ENCODE measurements at regions not wholly inside any gene's neighbourhood (a gene's known extent, or its start where the extent isn't known, plus 50 kb on each side); places are given as distances from the start of the nearest gene placed in this dataset.

DNA sequence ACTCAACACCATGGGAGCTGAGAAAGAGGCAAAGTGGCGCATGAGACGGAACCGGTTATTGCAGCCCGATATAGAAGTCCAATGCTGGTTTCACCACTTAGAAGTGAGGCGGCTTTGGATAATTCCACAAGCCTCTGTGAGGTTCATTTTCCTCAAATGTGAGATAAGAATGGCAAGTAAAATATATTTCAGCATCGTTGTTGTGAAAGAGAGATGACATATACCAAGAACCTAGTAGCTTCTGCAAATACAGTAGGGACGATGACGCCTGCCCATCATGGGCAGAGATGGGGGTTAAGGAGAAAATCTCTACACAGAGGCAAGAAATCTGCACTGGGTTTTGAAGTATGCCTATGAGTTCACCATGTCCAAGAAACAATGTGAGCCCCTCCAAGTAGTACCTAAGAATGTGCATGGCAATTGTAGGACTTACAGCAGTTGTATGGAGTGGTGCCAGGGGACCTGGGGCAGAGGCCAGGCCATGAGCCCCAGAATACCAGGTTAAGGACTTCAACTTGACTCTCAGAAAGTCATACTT is 352.0 kb downstream of the RNF144A start:
- FAIRE-seq = no peak

DNA sequence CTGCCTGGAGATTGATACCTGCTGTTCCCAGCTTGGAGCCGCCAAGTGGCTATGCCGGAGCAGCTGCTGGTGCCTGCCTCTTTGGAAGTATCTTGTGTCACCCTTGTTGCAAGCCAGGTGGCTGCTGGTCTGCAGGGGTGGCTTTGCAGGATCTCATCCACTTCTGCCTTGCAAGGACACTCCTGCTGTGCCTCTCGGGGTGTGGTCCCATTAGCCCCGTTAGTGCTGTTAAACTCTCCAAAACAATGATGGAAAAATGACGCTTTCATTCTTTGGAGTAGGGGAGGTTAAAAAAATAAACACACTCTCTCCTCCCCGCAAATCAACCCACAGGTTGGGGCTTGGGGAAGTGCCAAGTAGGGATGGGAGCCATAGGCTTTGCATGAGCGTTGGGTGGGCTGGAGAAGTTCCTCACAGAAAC is 352.8 kb downstream of the RNF144A start:
- no peak for TF ChIP-seq POLR2AphosphoS5 (IDR thresholded peaks at IDR 0.05; ENCODE audit: low read depth, low read length)
- DNase-seq (ENCODE audit: insufficient read length, low spot score) (no peak), FAIRE-seq (no peak)

More for the DNA sequence above, 352.0 kb downstream of the RNF144A start:
- no peak for DNase-seq (ENCODE audit: insufficient read length, low spot score)
- no peak for TF ChIP-seq POLR2AphosphoS5 (IDR thresholded peaks at IDR 0.05; ENCODE audit: low read depth, low read length)
- TF ChIP-seq SPI1 (IDR thresholded peaks at IDR 0.05; ENCODE audit: low read depth, low read length) = no peak
- TF ChIP-seq POU2F2 (IDR thresholded peaks at IDR 0.05; ENCODE audit: low read depth, low read length) = no peak
- TF ChIP-seq TAF1 (IDR thresholded peaks at IDR 0.05; ENCODE audit: low read depth, low read length) = no peak
- no peak for TF ChIP-seq PAX5 (IDR thresholded peaks at IDR 0.05; ENCODE audit: insufficient read depth, low read length, severe bottlenecking)
- TF ChIP-seq POLR2A (IDR thresholded peaks at IDR 0.05; ENCODE audit: low read depth, low read length) = no peak

DNA sequence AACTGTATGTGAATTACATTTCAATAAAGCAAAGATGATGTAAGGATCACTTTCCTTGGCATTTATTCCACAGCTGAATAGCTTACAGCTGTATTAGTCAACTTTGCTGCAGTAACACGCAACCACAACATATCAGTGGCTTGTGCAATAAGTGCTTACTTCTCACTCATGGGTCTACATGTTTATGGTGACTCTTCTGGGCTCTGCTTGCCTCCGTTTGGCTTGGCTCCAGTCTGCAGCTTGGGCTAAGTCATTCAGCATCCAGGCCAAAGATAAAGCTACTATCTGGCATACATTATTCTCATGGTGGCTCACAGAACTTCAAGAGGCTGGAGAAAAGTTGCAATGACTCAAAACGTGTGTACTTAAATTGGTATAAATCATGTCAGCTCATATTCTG is 355.0 kb downstream of the RNF144A start:
- FAIRE-seq (no peak), DNase-seq (ENCODE audit: insufficient read length, low spot score) (no peak)
- TF ChIP-seq POLR2A (IDR thresholded peaks at IDR 0.05; ENCODE audit: low read depth, low read length) (no peak), POU2F2 (IDR thresholded peaks at IDR 0.05; ENCODE audit: low read depth, low read length) (no peak), SPI1 (IDR thresholded peaks at IDR 0.05; ENCODE audit: low read depth, low read length) (no peak), TAF1 (IDR thresholded peaks at IDR 0.05; ENCODE audit: low read depth, low read length) (no peak), PAX5 (IDR thresholded peaks at IDR 0.05; ENCODE audit: insufficient read depth, low read length, severe bottlenecking) (no peak), POLR2AphosphoS5 (IDR thresholded peaks at IDR 0.05; ENCODE audit: low read depth, low read length) (no peak)

DNA sequence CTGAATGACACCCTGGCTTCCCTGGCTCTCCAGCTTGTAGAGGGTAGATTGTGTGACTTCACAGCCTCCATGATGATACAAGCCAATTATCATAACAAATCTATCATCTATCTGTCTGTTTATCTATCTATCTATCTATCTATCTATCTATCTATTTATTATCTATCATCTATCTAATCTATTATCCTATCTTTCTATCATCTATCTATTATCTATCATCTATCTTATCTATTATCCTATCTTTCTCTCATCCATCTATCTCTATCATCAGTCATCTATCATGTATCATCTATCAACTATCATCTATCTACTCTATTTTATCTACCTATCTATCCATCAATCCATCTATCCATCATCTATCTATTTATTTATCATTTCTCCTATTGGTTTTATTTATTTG is 361.8 kb downstream of the RNF144A start:
- DNase-seq (ENCODE audit: insufficient read length, low spot score) (no peak), FAIRE-seq (no peak)
- TF ChIP-seq POLR2AphosphoS5 (IDR thresholded peaks at IDR 0.05; ENCODE audit: low read depth, low read length) (no peak), TAF1 (IDR thresholded peaks at IDR 0.05; ENCODE audit: low read depth, low read length) (no peak), PAX5 (IDR thresholded peaks at IDR 0.05; ENCODE audit: insufficient read depth, low read length, severe bottlenecking) (no peak), POLR2A (IDR thresholded peaks at IDR 0.05; ENCODE audit: low read depth, low read length) (no peak), SPI1 (IDR thresholded peaks at IDR 0.05; ENCODE audit: low read depth, low read length) (no peak), POU2F2 (IDR thresholded peaks at IDR 0.05; ENCODE audit: low read depth, low read length) (no peak)

DNA sequence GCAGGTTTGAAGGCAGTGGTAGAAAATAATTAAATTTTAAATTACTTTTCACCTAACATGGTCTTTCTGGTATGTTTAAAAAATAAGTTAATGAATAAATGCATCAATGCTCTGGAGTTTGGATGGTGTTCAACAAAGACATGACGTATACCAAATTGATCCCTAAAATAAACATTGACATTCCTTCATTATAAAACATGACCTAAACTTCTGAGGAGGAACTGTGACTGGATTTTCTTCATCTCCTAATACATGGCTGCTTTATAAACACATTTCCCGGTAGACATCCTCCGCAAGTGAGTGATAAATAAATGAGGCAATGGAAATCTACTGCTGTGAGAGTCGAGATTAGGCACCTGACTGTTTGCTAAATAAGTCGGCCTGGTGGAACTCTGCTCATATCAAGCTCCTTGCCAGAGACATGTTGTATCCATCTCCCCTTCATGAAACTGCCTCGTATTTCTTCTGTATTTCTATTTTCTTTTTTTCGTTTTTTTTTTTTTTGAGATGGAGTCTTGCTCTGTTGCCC is 362.3 kb downstream of the RNF144A start:
- TF ChIP-seq TAF1 (IDR thresholded peaks at IDR 0.05; ENCODE audit: low read depth, low read length) (no peak), POLR2A (IDR thresholded peaks at IDR 0.05; ENCODE audit: low read depth, low read length) (no peak), POU2F2 (IDR thresholded peaks at IDR 0.05; ENCODE audit: low read depth, low read length) (no peak), POLR2AphosphoS5 (IDR thresholded peaks at IDR 0.05; ENCODE audit: low read depth, low read length) (no peak), PAX5 (IDR thresholded peaks at IDR 0.05; ENCODE audit: insufficient read depth, low read length, severe bottlenecking) (no peak), SPI1 (IDR thresholded peaks at IDR 0.05; ENCODE audit: low read depth, low read length) (no peak)
- FAIRE-seq (no peak), DNase-seq (ENCODE audit: insufficient read length, low spot score) (no peak)

DNA sequence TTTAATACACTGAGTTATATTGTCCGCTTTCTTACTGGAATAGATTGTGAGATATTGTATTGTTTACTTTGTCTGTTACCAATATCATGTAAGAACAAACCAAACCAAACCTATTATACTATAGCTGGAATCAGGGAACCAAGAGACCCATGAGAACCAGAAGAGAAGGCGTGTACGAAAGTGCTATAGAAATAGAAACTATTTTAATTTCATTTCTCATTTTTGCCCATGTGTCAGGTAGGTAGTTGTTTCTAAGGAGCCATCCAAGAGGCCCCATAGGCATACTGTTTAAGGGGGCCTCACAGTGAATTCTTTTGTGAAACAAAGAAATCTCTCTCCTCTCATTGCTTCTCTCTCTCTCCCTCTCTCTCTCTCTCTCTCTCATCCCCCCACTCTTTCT is 363.6 kb downstream of the RNF144A start:
- DNase-seq (ENCODE audit: insufficient read length, low spot score) (no peak), FAIRE-seq (no peak)
- TF ChIP-seq PAX5 (IDR thresholded peaks at IDR 0.05; ENCODE audit: insufficient read depth, low read length, severe bottlenecking) (no peak), TAF1 (IDR thresholded peaks at IDR 0.05; ENCODE audit: low read depth, low read length) (no peak), POLR2AphosphoS5 (IDR thresholded peaks at IDR 0.05; ENCODE audit: low read depth, low read length) (no peak), POU2F2 (IDR thresholded peaks at IDR 0.05; ENCODE audit: low read depth, low read length) (no peak), SPI1 (IDR thresholded peaks at IDR 0.05; ENCODE audit: low read depth, low read length) (no peak), POLR2A (IDR thresholded peaks at IDR 0.05; ENCODE audit: low read depth, low read length) (no peak)

DNA sequence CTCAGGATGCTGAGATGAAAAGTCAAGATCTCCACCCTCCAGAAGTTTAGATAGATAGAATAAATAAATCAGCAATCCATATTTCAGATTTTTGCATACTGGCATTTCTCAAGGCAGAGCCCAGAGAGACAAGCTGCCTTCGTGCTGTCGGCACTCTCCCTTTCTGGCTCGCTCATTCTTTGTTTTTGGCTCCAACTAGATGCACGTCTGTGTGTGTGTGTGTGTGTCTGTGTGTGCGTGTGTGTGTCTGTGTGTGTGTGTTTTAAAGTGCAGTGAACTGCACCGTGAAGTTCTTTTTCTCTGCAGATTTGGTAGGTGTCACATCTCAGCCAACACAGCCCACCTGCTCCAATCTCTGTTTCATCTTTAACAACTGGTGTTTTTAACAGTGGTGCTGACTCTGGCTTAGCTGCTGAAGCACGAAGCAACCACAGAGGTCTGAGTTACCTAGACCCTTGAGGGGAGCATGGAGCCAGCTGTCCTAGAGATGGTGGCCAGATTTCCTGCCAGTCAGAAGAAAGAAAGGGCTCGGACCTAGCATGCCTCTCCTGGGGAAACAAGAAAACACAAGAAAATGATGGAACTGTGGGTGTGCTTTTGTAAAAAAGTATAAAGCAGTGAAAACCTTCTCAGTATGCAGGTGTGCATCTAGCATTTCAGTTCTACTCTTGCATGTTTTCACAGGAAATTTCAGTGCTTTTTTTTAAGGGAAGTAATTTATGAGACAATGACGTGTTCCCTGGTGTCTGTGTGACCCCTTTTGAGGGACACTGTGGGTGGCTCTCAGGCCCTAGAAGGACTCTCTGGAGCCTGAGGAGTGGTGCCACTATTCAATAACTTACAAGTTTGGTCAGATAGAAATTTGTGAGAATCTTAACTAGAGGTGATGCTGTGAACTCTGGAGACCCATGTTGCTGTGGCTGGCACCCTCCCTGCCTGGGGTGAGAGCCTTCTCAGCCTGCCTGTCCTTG is 364.3 kb downstream of the RNF144A start:
- TF ChIP-seq POLR2A (IDR thresholded peaks at IDR 0.05; ENCODE audit: low read depth, low read length) (no peak), SPI1 (IDR thresholded peaks at IDR 0.05; ENCODE audit: low read depth, low read length) (no peak), POLR2AphosphoS5 (IDR thresholded peaks at IDR 0.05; ENCODE audit: low read depth, low read length) (no peak), PAX5 (IDR thresholded peaks at IDR 0.05; ENCODE audit: insufficient read depth, low read length, severe bottlenecking) (no peak), POU2F2 (IDR thresholded peaks at IDR 0.05; ENCODE audit: low read depth, low read length) (no peak), TAF1 (IDR thresholded peaks at IDR 0.05; ENCODE audit: low read depth, low read length) (no peak)
- FAIRE-seq (peak; percentile 41), DNase-seq (ENCODE audit: insufficient read length, low spot score) (no peak)

DNA sequence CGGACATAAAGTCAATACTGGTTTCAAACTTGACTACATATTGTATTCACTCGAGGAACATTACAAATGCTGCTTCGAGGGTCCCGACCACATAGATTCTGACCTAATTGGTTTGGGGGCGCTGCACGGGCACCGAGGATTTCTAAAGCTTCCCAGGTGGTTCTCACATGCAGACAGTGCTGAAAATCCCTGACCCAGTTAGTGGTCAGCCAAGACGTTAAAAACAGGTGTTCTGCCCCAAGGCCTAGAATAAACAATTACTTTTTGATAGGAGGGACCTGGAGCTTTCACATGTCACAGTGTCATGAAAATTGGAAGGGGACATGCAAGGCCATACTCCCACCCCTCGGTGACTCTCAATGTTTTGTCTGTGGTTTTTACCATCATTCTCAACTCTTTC is 368.9 kb downstream of the RNF144A start:
- FAIRE-seq (no peak), DNase-seq (ENCODE audit: insufficient read length, low spot score) (no peak)
- no peak for TF ChIP-seq POLR2A (IDR thresholded peaks at IDR 0.05; ENCODE audit: low read depth, low read length)

DNA sequence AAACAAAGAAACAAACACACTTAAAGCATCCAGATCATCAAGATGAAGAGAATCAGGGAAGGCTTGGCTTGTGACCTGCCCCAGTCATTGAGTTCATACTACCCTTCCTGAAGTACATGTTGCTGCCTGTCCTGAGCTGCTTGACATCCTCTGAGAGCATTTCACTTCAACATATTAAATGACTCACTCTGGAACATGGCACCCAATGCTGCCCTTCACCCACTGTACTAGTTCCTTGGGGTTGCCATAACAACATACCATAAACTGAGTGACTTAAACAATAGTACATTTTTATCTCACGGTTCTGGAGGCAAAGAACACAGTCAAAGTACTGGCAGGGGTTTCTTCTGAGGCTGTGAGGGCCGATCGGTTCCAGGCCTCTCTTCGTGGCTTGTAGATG is 371.3 kb downstream of the RNF144A start:
- DNase-seq (ENCODE audit: insufficient read length, low spot score) = no peak
- peak; percentile 67 for FAIRE-seq
- TF ChIP-seq TAF1 (IDR thresholded peaks at IDR 0.05; ENCODE audit: low read depth, low read length) (no peak), POLR2AphosphoS5 (IDR thresholded peaks at IDR 0.05; ENCODE audit: low read depth, low read length) (no peak), SPI1 (IDR thresholded peaks at IDR 0.05; ENCODE audit: low read depth, low read length) (no peak)

DNA sequence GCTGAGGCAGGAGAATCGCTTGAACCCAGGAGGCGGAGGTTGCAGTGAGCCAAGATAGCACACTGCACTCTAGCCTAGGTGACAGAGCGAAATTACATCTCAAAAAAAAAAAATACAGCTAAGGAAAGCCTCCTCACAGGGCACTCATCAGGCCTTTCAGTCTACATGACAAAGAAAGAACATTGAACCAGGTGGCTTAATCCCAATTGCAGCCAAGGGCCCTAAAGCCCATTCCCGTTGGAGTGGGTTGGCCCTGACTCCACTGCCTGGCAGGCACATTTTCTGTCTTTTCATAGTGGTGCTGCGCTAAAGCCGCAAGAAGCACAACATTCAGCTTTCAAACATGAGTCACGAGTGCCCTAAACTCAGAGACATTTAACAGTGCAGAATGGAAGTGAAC is 372.5 kb downstream of the RNF144A start:
- DNase-seq (ENCODE audit: insufficient read length, low spot score) (no peak), FAIRE-seq (no peak)
- TF ChIP-seq SPI1 (IDR thresholded peaks at IDR 0.05; ENCODE audit: low read depth, low read length) = no peak
- no peak for TF ChIP-seq POLR2A (IDR thresholded peaks at IDR 0.05; ENCODE audit: low read depth, low read length)
- TF ChIP-seq TAF1 (IDR thresholded peaks at IDR 0.05; ENCODE audit: low read depth, low read length) = no peak
- no peak for TF ChIP-seq POLR2AphosphoS5 (IDR thresholded peaks at IDR 0.05; ENCODE audit: low read depth, low read length)
- no peak for TF ChIP-seq POU2F2 (IDR thresholded peaks at IDR 0.05; ENCODE audit: low read depth, low read length)
- TF ChIP-seq PAX5 (IDR thresholded peaks at IDR 0.05; ENCODE audit: insufficient read depth, low read length, severe bottlenecking) = no peak

Data from GM12891 (cell line).